ENCODE measurements at regions not wholly inside any gene's neighbourhood (a gene's known extent, or its start where the extent isn't known, plus 50 kb on each side); places are given as distances from the start of the nearest gene placed in this dataset.

- DNase-seq (ENCODE audit: low read depth) = no peak
Observed at GRCh38 chr9:106082621-106083020, 388.3 kb downstream of the TMEM38B start.

GRCh38 chr9:106084702-106085101 lies 390.4 kb downstream of the TMEM38B start:
- no peak overlapping the region for H3K4me3 ChIP-seq (replicated peaks; ENCODE audit: low read depth, low read length)
- no peak for DNase-seq (ENCODE audit: low read depth)
- TF ChIP-seq CTCF (IDR thresholded peaks at IDR 0.05; ENCODE audit: low read length, missing control alignments) = no peak

More at GRCh38 chr9:106082621-106083020, 388.3 kb downstream of the TMEM38B start:
- no peak for TF ChIP-seq CTCF (IDR thresholded peaks at IDR 0.05; ENCODE audit: low read length, missing control alignments)
- no peak overlapping the region for H3K4me3 ChIP-seq (replicated peaks; ENCODE audit: low read depth, low read length)

- DNase-seq (ENCODE audit: low read depth) = no peak
- H3K4me3 ChIP-seq (replicated peaks; ENCODE audit: low read depth, low read length) = no peak overlapping the region
- no peak for TF ChIP-seq CTCF (IDR thresholded peaks at IDR 0.05; ENCODE audit: low read length, missing control alignments)
Observed at GRCh38 chr9:106085479-106085878, 391.1 kb downstream of the TMEM38B start.

- no peak for DNase-seq (ENCODE audit: low read depth)
- TF ChIP-seq CTCF (IDR thresholded peaks at IDR 0.05; ENCODE audit: low read length, missing control alignments) = no peak
- H3K4me3 ChIP-seq (replicated peaks; ENCODE audit: low read depth, low read length) = no peak overlapping the region
Observed at GRCh38 chr9:106092083-106092482, 397.7 kb downstream of the TMEM38B start.

GRCh38 chr9:106102821-106103220 lies 408.5 kb downstream of the TMEM38B start:
- DNase-seq (ENCODE audit: low read depth) = no peak
- TF ChIP-seq CTCF (IDR thresholded peaks at IDR 0.05; ENCODE audit: low read length, missing control alignments) = no peak
- H3K4me3 ChIP-seq (replicated peaks; ENCODE audit: low read depth, low read length) = no peak overlapping the region

GRCh38 chr9:106104887-106105286 lies 410.5 kb downstream of the TMEM38B start:
- no peak for TF ChIP-seq CTCF (IDR thresholded peaks at IDR 0.05; ENCODE audit: low read length, missing control alignments)
- DNase-seq (ENCODE audit: low read depth) = no peak
- no peak overlapping the region for H3K4me3 ChIP-seq (replicated peaks; ENCODE audit: low read depth, low read length)

- no peak overlapping the region for H3K4me3 ChIP-seq (replicated peaks; ENCODE audit: low read depth, low read length)
- DNase-seq (ENCODE audit: low read depth) = no peak
- no peak for TF ChIP-seq CTCF (IDR thresholded peaks at IDR 0.05; ENCODE audit: low read length, missing control alignments)
Observed at GRCh38 chr9:106106396-106106795, 412.1 kb downstream of the TMEM38B start.

Measured in fibroblast of pulmonary artery (primary cell).